Astrocyte of the spinal cord (primary cell): ENCODE measurements at regions not wholly inside any gene's neighbourhood (a gene's known extent, or its start where the extent isn't known, plus 50 kb on each side); places are given as distances from the start of the nearest gene placed in this dataset.
"Not testable (repeated sequence)": the region's sequence is repeated elsewhere in the genome, so short reads cannot be mapped to it uniquely, and the experiment has no call there.

Experiments
- DNase-seq: peaks from one replicate; pipeline ENCODE4 v3.0.0; 2011; ENCODE audit warnings: low read depth, low spot score
- H3K4me3 ChIP-seq: 2 replicates; pipeline ENCODE4 v1.5.1; 2011; ENCODE audit warnings: low read depth, mild to moderate bottlenecking, low read length, moderate library complexity
- CTCF ChIP-seq: IDR thresholded peaks from 2 replicates; pipeline ENCODE4 v1.5.1; 2012; ENCODE audit warnings: low read depth, mild to moderate bottlenecking, low read length, inconsistent platforms
- in situ Hi-C: cut with HindIII; loops from 2 replicates; pipeline ENCODE4 v1.10.0; 2017; ENCODE audit warnings: low sequenced_read_pairs

- in situ Hi-C loops, result no loop called here
- DNase-seq, result no peak
- TF ChIP-seq CTCF, result no peak
- H3K4me3 ChIP-seq, result no peak overlapping the region
Measured at GRCh38 chr7:54419209-54419608, 123.0 kb upstream of the VSTM2A start.

- in situ Hi-C loops, result no loop called here
- H3K4me3 ChIP-seq, result no peak overlapping the region
- TF ChIP-seq CTCF, result no peak
- no peak for DNase-seq
Measured at GRCh38 chr7:54426406-54426805, 115.8 kb upstream of the VSTM2A start.

GRCh38 chr7:54429111-54429510, 113.1 kb upstream of the VSTM2A start:
- no peak for DNase-seq
- no peak for TF ChIP-seq CTCF
- in situ Hi-C loops, result no loop called here
- H3K4me3 ChIP-seq, result no peak overlapping the region

GRCh38 chr7:54439391-54439790, 102.8 kb upstream of the VSTM2A start:
- no peak for TF ChIP-seq CTCF
- in situ Hi-C loops, result no loop called here
- no peak overlapping the region for H3K4me3 ChIP-seq
- no peak for DNase-seq

- DNase-seq, in situ Hi-C loops, H3K4me3 ChIP-seq: not testable (repeated sequence)
Measured at GRCh38 chr7:54444046-54444686, 98.0 kb upstream of the VSTM2A start.

- DNase-seq, in situ Hi-C loops, H3K4me3 ChIP-seq: not testable (repeated sequence)
Measured at GRCh38 chr7:54453168-54453567, 89.0 kb upstream of the VSTM2A start.

- in situ Hi-C loops, H3K4me3 ChIP-seq, DNase-seq: not testable (repeated sequence)
Measured at GRCh38 chr7:54454700-54455099, 87.5 kb upstream of the VSTM2A start.

GRCh38 chr7:54465095-54465494, 77.1 kb upstream of the VSTM2A start:
- in situ Hi-C loops, result no loop called here
- TF ChIP-seq CTCF, result no peak
- no peak overlapping the region for H3K4me3 ChIP-seq
- DNase-seq, result no peak
